GM12878 (cell line): ENCODE measurements at regions not wholly inside any gene's neighbourhood (a gene's known extent, or its start where the extent isn't known, plus 50 kb on each side); places are given as distances from the start of the nearest gene placed in this dataset.

Source experiments
- ATF7 ChIP-seq: fragments of 450-650 bp; IDR thresholded peaks from 2 replicates; pipeline ENCODE4 v1.6.1; 2016; ENCODE audit warnings: low read depth, mild to moderate bottlenecking
- BCL11A ChIP-seq: IDR thresholded peaks from 2 replicates; pipeline ENCODE4 v1.6.1; 2011; ENCODE audit warnings: low read depth, low read length
- BRCA1 ChIP-seq: IDR thresholded peaks from 2 replicates; pipeline ENCODE4 v1.6.1; 2011; ENCODE audit warnings: low read depth, low read length, improper control_type of control experiment
- CBX5 ChIP-seq: sonication (generic); IDR thresholded peaks from 2 replicates; pipeline ENCODE4 v1.6.1; 2016; ENCODE audit warnings: low read depth, moderate library complexity, mild to moderate bottlenecking, inconsistent platforms
- CHD1 ChIP-seq: IDR thresholded peaks from 2 replicates; pipeline ENCODE4 v1.6.1; 2012; ENCODE audit warnings: low read depth, low read length, improper control_type of control experiment
- CHD2 ChIP-seq: IDR thresholded peaks from 2 replicates; pipeline ENCODE4 v1.6.1; 2011; ENCODE audit warnings: low read depth, low read length, improper control_type of control experiment, borderline replicate concordance
- CHD4 ChIP-seq: fragments of 200-600 bp; sonication (generic); IDR thresholded peaks from 2 replicates; pipeline ENCODE4 v1.6.1; 2016; ENCODE audit warnings: mild to moderate bottlenecking
- CREM ChIP-seq: IDR thresholded peaks from 2 replicates; pipeline ENCODE4 v1.6.1; 2014; ENCODE audit warnings: antibody characterized with exemption, low read depth
- HDGF ChIP-seq: fragments of 450-650 bp; IDR thresholded peaks from 2 replicates; pipeline ENCODE4 v1.6.1; 2016; ENCODE audit warnings: antibody characterized with exemption
- RUNX3 ChIP-seq: IDR thresholded peaks from 2 replicates; pipeline ENCODE4 v1.6.1; 2012; ENCODE audit warnings: low read length, inconsistent platforms
- SP1 ChIP-seq: IDR thresholded peaks from one replicate; pipeline ENCODE4 v1.6.1; 2011; ENCODE audit warnings: low read depth, low read length
- SREBF2 ChIP-seq: IDR thresholded peaks from 2 replicates; pipeline ENCODE4 v1.6.1; 2012; ENCODE audit warnings: mild to moderate bottlenecking, low read length
- SRF ChIP-seq, 2 experiments: IDR thresholded peaks; 2 replicates each; pipeline ENCODE4 v1.6.1; 2011; ENCODE audit warnings: low read depth in 2 of 2, low read length in 2 of 2, mild to moderate bottlenecking in 1 of 2, moderate library complexity in 1 of 2
- STAT1 ChIP-seq: fragments of 450-650 bp; conservative IDR thresholded peaks from 2 replicates; pipeline ENCODE4 v1.6.1; 2014; ENCODE audit warnings: antibody characterized with exemption, mild to moderate bottlenecking
- ZZZ3 ChIP-seq: IDR thresholded peaks from 2 replicates; pipeline ENCODE4 v1.6.1; 2011; ENCODE audit warnings: low read depth; ENCODE audit not compliant: control insufficient read depth, insufficient read length
- TF ChIP-seq, protein P1 (sequence below): fragments of 450-650 bp; formaldehyde crosslinking; IDR thresholded peaks from 2 replicates; pipeline ENCODE4 v1.5.0; 2022; ENCODE audit warnings: mild to moderate bottlenecking, missing genetic modification characterization
- TF ChIP-seq, protein P2 (sequence below): IDR thresholded peaks from 2 replicates; pipeline ENCODE4 v1.6.1; 2012; ENCODE audit warnings: low read length, inconsistent platforms
- TF ChIP-seq, protein P3 (sequence below): IDR thresholded peaks from 2 replicates; pipeline ENCODE4 v1.6.1; 2011; ENCODE audit warnings: borderline replicate concordance, low read depth, mild to moderate bottlenecking, moderate library complexity, mixed read lengths, low read length; ENCODE audit not compliant: insufficient read depth; ENCODE audit errors: extremely low read length
- TF ChIP-seq, protein P4 (sequence below): fragments of 450-650 bp; IDR thresholded peaks from 2 replicates; pipeline ENCODE4 v1.6.1; 2016; ENCODE audit warnings: mild to moderate bottlenecking
- TF ChIP-seq, protein P5 (sequence below): fragments of 450-650 bp; IDR thresholded peaks from 2 replicates; pipeline ENCODE4 v1.6.1; 2017; ENCODE audit warnings: borderline replicate concordance
- TF ChIP-seq, protein P6 (sequence below): IDR thresholded peaks from 2 replicates; pipeline ENCODE4 v1.6.1; 2011; ENCODE audit warnings: borderline replicate concordance, low read depth, mild to moderate bottlenecking, moderate library complexity, low read length; ENCODE audit not compliant: insufficient read depth, poor library complexity, severe bottlenecking

DNA sequence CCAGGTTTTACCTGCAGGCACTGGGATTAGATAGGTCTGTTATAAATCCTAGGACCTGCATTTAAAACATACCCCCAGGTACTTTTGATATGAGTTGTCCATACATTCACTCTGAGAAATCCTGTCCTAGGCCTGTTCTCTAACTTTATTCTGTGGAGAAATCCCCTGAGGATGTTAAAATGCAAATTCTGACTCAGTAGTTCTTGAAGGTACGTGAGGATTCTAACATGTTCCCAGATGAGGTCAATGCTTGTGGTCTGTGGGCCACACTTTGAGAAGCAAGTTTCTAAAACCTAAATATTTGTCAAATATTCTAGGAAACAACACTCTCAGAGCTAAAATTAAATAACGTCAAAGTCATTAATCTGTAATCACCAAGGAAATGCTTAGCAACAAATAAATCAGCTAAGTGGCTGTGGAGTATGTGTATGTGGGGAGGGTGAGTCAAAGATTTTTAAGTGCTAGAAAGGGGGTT lies 101.3 kb upstream of the MAGEB16 start (continued):
- TF ChIP-seq, protein P1, sequence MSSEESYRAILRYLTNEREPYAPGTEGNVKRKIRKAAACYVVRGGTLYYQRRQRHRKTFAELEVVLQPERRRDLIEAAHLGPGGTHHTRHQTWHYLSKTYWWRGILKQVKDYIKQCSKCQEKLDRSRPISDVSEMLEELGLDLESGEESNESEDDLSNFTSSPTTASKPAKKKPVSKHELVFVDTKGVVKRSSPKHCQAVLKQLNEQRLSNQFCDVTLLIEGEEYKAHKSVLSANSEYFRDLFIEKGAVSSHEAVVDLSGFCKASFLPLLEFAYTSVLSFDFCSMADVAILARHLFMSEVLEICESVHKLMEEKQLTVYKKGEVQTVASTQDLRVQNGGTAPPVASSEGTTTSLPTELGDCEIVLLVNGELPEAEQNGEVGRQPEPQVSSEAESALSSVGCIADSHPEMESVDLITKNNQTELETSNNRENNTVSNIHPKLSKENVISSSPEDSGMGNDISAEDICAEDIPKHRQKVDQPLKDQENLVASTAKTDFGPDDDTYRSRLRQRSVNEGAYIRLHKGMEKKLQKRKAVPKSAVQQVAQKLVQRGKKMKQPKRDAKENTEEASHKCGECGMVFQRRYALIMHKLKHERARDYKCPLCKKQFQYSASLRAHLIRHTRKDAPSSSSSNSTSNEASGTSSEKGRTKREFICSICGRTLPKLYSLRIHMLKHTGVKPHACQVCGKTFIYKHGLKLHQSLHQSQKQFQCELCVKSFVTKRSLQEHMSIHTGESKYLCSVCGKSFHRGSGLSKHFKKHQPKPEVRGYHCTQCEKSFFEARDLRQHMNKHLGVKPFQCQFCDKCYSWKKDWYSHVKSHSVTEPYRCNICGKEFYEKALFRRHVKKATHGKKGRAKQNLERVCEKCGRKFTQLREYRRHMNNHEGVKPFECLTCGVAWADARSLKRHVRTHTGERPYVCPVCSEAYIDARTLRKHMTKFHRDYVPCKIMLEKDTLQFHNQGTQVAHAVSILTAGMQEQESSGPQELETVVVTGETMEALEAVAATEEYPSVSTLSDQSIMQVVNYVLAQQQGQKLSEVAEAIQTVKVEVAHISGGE: no peak
- TF ChIP-seq SP1 (no peak), BCL11A (peak; percentile 56; the same call in 1 of the 2 replicates), CREM (no peak), BRCA1 (no peak), HDGF (no peak), SREBF2 (no peak), CHD2 (no peak), CHD1 (no peak), RUNX3 (peak; percentile 88), CHD4 (no peak), CBX5 (no peak), STAT1 (no peak), SRF (IDR thresholded peaks at IDR 0.05; ENCODE audit: low read depth in 2 of 2, low read length in 2 of 2) (no peak), ATF7 (peak; percentile 63), ZZZ3 (no peak)
- TF ChIP-seq, protein P2, sequence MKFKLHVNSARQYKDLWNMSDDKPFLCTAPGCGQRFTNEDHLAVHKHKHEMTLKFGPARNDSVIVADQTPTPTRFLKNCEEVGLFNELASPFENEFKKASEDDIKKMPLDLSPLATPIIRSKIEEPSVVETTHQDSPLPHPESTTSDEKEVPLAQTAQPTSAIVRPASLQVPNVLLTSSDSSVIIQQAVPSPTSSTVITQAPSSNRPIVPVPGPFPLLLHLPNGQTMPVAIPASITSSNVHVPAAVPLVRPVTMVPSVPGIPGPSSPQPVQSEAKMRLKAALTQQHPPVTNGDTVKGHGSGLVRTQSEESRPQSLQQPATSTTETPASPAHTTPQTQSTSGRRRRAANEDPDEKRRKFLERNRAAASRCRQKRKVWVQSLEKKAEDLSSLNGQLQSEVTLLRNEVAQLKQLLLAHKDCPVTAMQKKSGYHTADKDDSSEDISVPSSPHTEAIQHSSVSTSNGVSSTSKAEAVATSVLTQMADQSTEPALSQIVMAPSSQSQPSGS: peak; percentile 26
- TF ChIP-seq, protein P3, sequence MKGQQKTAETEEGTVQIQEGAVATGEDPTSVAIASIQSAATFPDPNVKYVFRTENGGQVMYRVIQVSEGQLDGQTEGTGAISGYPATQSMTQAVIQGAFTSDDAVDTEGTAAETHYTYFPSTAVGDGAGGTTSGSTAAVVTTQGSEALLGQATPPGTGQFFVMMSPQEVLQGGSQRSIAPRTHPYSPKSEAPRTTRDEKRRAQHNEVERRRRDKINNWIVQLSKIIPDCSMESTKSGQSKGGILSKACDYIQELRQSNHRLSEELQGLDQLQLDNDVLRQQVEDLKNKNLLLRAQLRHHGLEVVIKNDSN: no peak
- TF ChIP-seq, protein P4, sequence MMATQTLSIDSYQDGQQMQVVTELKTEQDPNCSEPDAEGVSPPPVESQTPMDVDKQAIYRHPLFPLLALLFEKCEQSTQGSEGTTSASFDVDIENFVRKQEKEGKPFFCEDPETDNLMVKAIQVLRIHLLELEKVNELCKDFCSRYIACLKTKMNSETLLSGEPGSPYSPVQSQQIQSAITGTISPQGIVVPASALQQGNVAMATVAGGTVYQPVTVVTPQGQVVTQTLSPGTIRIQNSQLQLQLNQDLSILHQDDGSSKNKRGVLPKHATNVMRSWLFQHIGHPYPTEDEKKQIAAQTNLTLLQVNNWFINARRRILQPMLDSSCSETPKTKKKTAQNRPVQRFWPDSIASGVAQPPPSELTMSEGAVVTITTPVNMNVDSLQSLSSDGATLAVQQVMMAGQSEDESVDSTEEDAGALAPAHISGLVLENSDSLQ: no peak
- TF ChIP-seq, protein P5, sequence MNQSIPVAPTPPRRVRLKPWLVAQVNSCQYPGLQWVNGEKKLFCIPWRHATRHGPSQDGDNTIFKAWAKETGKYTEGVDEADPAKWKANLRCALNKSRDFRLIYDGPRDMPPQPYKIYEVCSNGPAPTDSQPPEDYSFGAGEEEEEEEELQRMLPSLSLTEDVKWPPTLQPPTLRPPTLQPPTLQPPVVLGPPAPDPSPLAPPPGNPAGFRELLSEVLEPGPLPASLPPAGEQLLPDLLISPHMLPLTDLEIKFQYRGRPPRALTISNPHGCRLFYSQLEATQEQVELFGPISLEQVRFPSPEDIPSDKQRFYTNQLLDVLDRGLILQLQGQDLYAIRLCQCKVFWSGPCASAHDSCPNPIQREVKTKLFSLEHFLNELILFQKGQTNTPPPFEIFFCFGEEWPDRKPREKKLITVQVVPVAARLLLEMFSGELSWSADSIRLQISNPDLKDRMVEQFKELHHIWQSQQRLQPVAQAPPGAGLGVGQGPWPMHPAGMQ: no peak
- TF ChIP-seq, protein P6, sequence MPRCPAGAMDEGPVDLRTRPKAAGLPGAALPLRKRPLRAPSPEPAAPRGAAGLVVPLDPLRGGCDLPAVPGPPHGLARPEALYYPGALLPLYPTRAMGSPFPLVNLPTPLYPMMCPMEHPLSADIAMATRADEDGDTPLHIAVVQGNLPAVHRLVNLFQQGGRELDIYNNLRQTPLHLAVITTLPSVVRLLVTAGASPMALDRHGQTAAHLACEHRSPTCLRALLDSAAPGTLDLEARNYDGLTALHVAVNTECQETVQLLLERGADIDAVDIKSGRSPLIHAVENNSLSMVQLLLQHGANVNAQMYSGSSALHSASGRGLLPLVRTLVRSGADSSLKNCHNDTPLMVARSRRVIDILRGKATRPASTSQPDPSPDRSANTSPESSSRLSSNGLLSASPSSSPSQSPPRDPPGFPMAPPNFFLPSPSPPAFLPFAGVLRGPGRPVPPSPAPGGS: peak; percentile 14
